ENCODE measurements at regions not wholly inside any gene's neighbourhood (a gene's known extent, or its start where the extent isn't known, plus 50 kb on each side); places are given as distances from the start of the nearest gene placed in this dataset.

GRCh38 chr6:4437342-4437741 is 302.0 kb upstream of the ECI2 start:
- CTCF ChIA-PET, result interaction anchor here (1.3 kb wide), 1 partner anchor 13 kb away, joined by 5 read pairs; no protein-coding TSS in a partner anchor
- POLR2A ChIA-PET, result no interaction called here
- TF ChIP-seq CTCF (IDR thresholded peaks at IDR 0.05; ENCODE audit: insufficient read depth, low read length, missing control alignments), result no peak

GRCh38 chr6:4435981-4436445 is 300.6 kb upstream of the ECI2 start:
- ChIA-PET CTCF (interaction anchor here (0.9 to 1.3 kb wide), 2 partner anchors 15 to 17 kb away, joined by 3 to 5 read pairs; no protein-coding TSS in a partner anchor), POLR2A (no interaction called here)
- DNase-seq (ENCODE audit: low read depth, low spot score), result no peak
- TF ChIP-seq CTCF (IDR thresholded peaks at IDR 0.05; ENCODE audit: insufficient read depth, low read length, missing control alignments), result no peak
- H3K4me3 ChIP-seq (ENCODE audit: low read depth, low read length), result no peak overlapping the region

More at GRCh38 chr6:4437342-4437741, 302.0 kb upstream of the ECI2 start:
- DNase-seq (ENCODE audit: low read depth, low spot score), result no peak
- no peak overlapping the region for H3K4me3 ChIP-seq (ENCODE audit: low read depth, low read length)

GRCh38 chr6:4434655-4435054 is 299.3 kb upstream of the ECI2 start:
- DNase-seq (ENCODE audit: low read depth, low spot score), result no peak
- H3K4me3 ChIP-seq (ENCODE audit: low read depth, low read length), result no peak overlapping the region
- no peak for TF ChIP-seq CTCF (IDR thresholded peaks at IDR 0.05; ENCODE audit: insufficient read depth, low read length, missing control alignments)
- ChIA-PET CTCF (interaction anchor here (1.1 kb wide), 1 partner anchor 112 kb away, joined by 3 read pairs; no protein-coding TSS in a partner anchor), POLR2A (no interaction called here)

GRCh38 chr6:4433199-4433598 is 297.8 kb upstream of the ECI2 start:
- ChIA-PET CTCF (interaction anchor here (1.9 kb wide), 1 partner anchor 13 kb away, joined by 4 read pairs; no protein-coding TSS in a partner anchor), POLR2A (no interaction called here)
- DNase-seq (ENCODE audit: low read depth, low spot score), result no peak
- no peak overlapping the region for H3K4me3 ChIP-seq (ENCODE audit: low read depth, low read length)
- TF ChIP-seq CTCF (IDR thresholded peaks at IDR 0.05; ENCODE audit: insufficient read depth, low read length, missing control alignments), result no peak

- ChIA-PET POLR2A (no interaction called here), CTCF (no interaction called here)
Measured at GRCh38 chr6:4426968-4427367, 291.6 kb upstream of the ECI2 start.

GRCh38 chr6:4421837-4422236 is 286.5 kb upstream of the ECI2 start:
- no peak for TF ChIP-seq CTCF (IDR thresholded peaks at IDR 0.05; ENCODE audit: insufficient read depth, low read length, missing control alignments)
- POLR2A ChIA-PET, result no interaction called here
- H3K4me3 ChIP-seq (ENCODE audit: low read depth, low read length), result no peak overlapping the region
- DNase-seq (ENCODE audit: low read depth, low spot score), result no peak
- CTCF ChIA-PET, result no interaction called here

More at GRCh38 chr6:4426968-4427367, 291.6 kb upstream of the ECI2 start:
- no peak for TF ChIP-seq CTCF (IDR thresholded peaks at IDR 0.05; ENCODE audit: insufficient read depth, low read length, missing control alignments)
- H3K4me3 ChIP-seq (ENCODE audit: low read depth, low read length), result no peak overlapping the region
- DNase-seq (ENCODE audit: low read depth, low spot score), result no peak
